DMS 273 (cell line): ENCODE measurements at regions not wholly inside any gene's neighbourhood (a gene's known extent, or its start where the extent isn't known, plus 50 kb on each side); places are given as distances from the start of the nearest gene placed in this dataset.

Experiments
- DNase-seq: peaks from one replicate; lab custom pipeline; 2025; ENCODE audit not compliant: unreplicated experiment; lab: John Stamatoyannopoulos, UW

DNA sequence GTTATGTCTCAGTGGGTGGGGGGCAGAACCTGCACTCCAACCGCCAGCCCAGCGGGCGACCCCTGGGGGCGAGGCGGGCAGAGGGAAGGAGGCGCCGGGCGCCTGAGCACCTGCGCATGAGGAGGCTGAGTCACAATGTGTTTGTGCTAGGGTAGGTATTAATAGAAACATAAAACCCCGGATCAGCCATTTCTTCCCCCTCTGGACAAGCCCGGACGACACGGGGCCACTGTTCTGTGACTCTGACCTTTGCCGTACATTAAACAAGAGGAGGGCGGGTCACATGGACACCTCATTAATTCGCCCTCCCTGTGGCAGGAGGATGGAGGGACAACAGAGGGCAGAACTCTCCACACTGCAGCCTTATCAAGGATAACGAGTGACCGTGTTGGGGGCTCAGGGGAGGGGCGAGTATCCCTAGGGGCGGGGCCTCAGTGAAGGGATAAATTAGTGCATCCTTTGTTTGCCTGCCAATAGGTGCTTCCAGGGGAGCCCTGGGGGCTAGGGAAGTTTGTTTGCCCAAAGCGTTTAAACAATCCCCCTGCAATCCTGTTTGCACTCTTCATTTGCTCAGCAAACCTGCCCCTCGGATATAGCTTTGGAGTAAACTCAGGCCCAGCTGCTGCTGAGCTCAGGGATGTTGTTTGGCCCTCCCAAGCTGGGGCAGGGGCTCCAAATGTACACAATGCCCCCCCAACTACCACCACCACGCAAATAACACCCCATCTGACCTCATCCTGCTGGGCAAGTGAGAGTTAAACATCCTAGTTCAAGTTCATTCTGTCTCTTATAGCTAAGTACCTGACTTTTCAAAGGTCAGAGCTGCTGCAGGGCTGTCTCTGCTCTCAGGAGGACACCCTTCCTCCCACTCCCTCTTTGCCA lies 171.2 kb upstream of the GLI2 start:
- DNase-seq, result no peak

GRCh38 chr2:120565095-120565460 lies 170.6 kb upstream of the GLI2 start:
- DNase-seq, result no peak

DNA sequence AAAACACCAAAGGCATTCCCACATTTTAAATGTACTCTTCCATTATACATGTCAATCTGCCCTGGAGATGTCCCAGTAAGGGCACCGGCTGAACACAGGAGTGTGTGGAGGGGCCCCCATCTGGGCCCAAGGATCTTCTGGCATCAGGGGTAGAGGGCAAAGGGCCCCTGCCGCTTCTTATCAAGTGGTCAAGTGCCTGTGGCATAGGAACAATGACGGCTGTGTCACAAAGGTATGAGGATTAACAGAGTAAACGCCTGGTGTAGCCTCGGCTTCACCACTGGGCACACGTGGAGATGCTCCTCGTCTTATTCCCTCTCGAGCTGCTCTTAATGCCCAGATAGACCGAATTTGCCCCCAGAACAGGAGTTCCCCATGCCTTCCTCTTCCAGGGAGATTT lies 169.7 kb upstream of the GLI2 start:
- no peak for DNase-seq

DNA sequence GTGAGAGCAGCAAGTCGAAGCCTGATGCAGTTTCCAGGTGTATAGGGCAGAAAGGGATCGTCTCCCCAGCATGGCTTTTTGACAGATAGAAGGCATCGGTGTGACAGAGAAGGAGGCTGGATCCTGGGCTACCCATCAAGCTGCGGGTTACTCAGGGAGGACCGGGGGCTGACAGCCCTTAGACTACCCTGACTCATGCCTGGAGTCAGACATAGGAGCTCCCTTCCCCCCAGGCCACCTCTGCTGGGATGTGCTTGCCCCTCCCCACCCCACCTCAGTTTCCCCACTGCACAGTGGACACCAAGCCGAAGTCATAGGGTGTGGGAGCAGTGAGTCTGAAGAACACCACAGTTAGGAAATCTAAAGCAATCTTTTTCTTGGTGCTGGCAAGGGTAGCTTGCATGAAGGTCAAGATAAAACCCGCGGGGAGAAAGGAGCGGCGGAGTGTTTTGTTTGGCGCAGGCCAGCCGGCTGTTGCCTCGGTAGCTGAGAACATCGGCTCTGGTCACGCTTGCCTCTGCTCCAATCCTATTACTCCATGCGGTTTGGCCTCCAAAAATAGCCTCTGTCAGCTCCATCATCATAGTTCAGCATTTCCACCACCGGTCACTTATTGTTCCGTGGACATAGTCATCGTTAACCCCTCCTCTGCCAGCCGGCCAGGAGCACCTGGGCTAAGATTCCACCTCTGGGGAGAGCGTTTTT lies 169.2 kb upstream of the GLI2 start:
- DNase-seq, result no peak

DNA sequence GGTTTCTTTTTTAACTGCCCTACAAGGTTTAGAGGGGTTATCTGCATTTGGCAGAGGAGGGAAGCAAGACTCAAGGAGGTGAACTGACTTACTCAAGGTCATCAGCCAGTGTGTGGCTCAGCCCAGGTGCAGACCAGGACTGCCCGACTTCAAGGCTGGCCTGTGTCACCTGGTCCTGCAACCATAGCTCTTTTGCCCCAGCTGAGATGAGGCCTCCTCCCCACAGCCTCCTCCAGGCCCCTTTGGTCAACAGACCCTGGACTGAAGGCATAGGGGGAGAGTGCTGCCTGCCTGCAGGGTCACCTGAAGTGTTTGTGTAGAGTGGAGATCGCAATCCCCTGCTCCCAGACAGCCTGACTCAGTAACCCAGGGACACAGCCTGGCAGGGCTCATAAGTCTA lies 168.5 kb upstream of the GLI2 start:
- no peak for DNase-seq

DNA sequence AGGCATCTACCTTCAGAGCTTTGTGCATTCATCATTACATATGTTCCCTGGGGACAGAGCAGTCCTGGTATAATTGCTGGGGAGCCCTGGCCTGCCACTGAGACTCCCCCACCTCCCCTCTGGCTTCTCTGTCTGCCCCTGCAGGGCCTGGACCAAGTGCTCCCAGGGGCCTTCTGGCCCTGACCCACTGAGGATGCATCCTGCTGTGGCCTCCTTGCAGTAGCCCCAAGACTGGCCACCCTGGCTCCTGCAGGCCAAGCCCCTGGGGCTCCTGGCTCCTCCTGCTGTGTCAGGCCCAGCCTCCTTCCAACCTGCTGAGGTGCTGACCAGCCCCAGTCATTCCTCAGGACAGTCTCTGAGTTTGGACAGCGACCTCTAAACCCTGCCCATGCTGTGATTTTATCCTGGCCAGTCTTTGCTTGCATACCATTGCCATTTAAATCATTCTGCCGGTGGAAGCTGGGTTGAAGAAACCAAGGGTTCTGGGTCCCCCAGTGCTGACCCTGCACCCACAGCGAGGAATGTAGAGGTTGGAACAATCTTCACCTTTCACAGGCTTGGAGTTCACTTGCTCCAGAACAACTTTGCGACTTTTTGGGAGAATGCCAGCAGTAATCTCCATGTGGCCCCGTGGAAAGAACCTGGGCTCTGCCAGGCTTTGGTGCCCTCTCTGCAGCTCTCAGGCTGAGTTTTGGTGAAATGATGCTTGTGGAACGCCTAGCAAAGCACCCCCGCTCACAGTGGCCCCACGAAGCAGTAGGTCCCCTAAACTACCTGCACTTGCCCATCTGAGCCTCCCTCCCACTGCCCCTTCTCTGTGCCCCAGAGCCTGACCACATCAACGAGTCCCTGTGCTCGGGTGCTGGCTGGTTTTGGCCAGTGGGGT lies 167.3 kb upstream of the GLI2 start:
- peak; percentile 9 for DNase-seq

- no peak for DNase-seq
Observed at GRCh38 chr2:120568975-120569268, 166.7 kb upstream of the GLI2 start.

DNA sequence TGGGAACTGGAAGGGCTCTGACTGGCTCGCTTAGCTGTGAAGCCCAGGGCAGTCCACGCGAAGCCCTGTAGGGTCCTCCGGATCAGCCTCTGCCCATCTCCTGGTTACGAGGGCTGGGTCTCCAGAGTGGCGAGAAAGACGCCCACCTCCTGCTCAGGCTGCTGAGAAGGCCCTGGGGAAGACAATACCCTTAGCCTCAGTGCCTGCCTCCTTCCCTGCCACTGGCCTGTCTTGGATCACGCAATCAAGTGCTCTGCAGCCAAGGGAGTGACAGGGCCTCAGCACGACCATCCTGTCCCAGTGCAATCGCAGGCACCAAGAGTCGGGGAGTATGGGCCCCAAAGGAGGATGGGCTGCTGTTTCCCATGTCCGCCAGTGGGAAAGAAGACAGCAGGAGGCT lies 165.7 kb upstream of the GLI2 start:
- no peak for DNase-seq

DNA sequence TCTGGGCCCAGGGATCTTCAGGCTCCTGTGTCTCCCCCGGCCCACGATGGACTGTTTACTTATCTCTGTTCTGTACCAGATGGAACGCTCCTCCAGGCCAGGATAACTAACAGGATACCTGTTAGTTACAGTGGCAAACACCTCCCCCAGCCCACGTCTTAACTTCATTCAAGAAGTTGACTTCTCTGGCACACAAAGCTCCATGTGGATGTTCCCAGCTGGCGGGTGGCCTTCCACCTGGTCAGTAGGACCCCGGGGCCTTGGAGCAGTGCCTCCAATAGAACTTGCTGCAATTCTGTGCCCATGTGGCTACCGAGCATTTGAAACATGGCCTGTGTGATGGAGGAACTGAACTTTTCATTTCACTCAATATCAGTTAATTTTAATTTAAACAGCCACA lies 165.1 kb upstream of the GLI2 start:
- DNase-seq, result no peak

- DNase-seq, result no peak
Observed at GRCh38 chr2:120571015-120571728, 164.5 kb upstream of the GLI2 start.

GRCh38 chr2:120572226-120572625 lies 163.4 kb upstream of the GLI2 start:
- DNase-seq, result no peak

DNA sequence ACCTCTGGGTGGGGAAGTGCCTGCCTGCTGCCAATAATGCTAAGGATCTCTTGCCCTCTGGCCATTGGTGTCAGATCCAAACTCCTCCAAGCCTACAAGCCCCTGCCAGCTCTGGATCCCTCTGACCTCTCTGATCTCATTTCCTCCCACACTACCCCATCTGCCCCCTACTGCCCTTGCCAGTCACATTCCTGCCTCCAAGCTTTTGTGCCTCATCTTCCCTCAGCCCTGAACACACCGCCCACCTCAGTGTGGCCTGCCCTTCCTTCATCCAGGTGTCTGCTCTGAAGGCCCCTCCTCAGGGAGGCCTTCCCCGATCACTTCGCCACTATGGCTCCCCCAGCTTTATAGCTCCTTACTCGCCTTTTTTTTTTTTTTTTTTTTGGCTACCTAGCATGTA lies 161.0 kb upstream of the GLI2 start:
- DNase-seq, result no peak

GRCh38 chr2:120575966-120576365 lies 159.7 kb upstream of the GLI2 start:
- no peak for DNase-seq

DNA sequence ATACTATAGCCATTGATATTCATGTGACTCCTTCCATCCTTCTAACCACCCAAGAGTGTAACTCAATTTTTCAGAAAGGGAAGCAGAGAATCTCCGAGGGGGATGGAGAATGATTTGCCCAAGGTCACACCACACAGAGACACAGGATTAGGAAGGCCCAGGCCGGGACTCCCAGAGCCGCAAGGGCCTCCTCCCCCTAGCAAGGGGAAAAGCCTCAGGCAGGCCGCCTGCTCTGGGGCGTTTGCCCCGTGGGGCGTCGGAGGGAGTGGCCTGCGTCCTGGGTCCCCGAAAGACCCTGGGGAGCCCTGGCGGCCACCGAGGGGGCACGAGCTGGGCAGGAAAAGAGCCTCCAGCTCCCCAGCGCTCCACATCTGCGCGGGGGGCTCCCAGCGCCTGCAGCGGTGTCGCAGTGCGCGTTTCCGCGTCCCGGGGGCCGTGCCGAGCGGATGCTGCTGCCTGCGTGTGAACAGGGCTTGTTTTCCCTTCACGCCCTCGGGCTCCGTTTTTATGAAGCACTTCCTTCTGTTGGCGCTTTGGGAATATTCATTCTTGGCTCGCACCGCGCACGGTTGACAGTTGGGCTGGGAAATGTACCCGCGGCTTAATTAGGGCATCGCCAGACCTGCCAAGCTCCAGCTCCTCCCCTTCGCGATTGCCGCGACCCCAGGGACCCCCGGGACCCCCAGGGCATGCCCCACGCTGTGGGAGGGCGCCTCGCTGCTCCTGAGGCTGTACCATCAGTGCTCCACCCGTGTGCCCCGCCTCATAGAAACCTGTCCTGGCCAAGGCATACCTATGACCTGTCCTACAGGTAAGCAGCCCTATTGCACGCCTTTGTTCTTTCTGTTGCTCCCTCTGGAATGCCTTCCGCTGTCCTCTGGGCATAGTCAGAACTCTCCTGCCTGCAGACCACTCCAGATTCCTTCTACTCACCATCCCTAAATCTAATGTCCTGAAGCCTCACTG lies 158.9 kb upstream of the GLI2 start:
- peak; percentile 54 for DNase-seq

DNA sequence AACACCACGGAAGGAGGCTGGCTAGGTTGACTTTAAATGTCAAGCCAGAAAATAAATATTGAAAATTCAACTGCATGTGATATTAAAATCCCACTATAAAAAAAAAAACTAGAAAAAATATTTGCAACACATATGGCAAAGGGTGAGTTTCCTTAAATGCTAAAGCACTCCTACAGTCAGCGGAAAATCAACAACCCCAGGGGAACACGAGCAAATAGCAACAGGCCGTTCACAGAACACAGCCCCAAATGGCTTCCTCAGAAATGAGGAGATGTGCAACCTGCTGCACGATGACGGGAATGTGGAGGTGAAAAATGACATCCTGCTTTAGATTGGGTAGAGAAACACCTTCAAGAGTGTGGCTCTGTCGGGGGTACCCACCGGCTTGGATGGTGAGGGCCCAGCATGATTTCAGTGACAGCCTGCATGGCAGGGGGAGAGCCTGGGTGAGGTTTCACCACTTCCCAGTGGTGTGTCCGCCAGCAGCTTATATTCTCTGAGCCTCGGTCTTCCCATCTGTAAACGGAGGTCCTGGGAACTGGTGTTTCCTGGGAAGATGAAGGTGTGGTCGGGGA lies 157.9 kb upstream of the GLI2 start:
- no peak for DNase-seq

GRCh38 chr2:120578576-120579352 lies 156.9 kb upstream of the GLI2 start:
- no peak for DNase-seq

GRCh38 chr2:120579916-120580685 lies 155.6 kb upstream of the GLI2 start:
- DNase-seq, result no peak

- DNase-seq, result no peak
Observed at GRCh38 chr2:120580709-120581108, 155.0 kb upstream of the GLI2 start.
